ENCODE measurements at regions not wholly inside any gene's neighbourhood (a gene's known extent, or its start where the extent isn't known, plus 50 kb on each side); places are given as distances from the start of the nearest gene placed in this dataset.

DNA sequence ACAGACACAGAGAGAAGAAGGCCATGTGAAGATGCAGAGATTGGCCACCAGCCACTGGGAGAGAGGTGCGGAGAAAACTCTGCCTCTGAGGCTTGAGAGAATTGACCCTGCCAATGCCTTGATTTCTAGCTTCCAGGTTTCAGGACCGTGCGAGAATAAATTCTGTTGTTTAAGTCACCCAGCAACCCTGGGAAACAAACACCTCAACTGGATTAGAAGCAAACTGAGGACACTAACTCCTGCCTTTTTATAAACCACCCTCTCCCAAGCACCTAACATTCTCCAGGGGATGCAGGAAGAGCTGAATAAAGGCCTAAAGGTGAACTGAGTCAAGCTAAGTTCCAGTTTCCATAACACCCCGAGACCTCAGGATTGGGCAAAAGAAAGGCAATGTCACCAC, 136.1 kb downstream of the ANKRD60 start:
- Histone ChIP-seq H4K91ac (ENCODE audit: insufficient read depth, low read depth, low read length) (no peak overlapping the region), H3K56ac (ENCODE audit: extremely low read depth, insufficient read depth, low read length) (no peak overlapping the region), H3K4me3 (ENCODE audit: insufficient read depth, low read depth, low read length) (no peak overlapping the region), H2AK5ac (ENCODE audit: low read depth, low read length) (no peak overlapping the region), H3K9me1 (ENCODE audit: insufficient read depth, low read length) (no peaks in the 10 kb centered on the region), H3K4ac (ENCODE audit: low read depth, low read length) (no peak overlapping the region), H4K8ac (ENCODE audit: low read depth in 2 of 2, low read length in 2 of 2) (no peak overlapping the region), H4K5ac (ENCODE audit: low read depth, low read length) (no peak overlapping the region), H2BK15ac (ENCODE audit: low read depth, low read length) (no peak overlapping the region), H3K79me1 (ENCODE audit: low read depth in 1 of 2, low read length in 2 of 2) (no peaks in the 10 kb centered on the region), H2BK120ac (ENCODE audit: low read depth, low read length) (no peak overlapping the region), H2BK20ac (ENCODE audit: low read depth, low read length) (no peak overlapping the region), H2AFZ (replicated peaks; ENCODE audit: low read length, poor library complexity) (no peak overlapping the region), H4K20me1 (ENCODE audit: insufficient read depth, low read length) (no peaks in the 10 kb centered on the region), H3K4me2 (ENCODE audit: low read depth, low read length) (no peak overlapping the region), H2AK9ac (replicated peaks; ENCODE audit: low read depth, low read length, poor library complexity) (no peak overlapping the region), H3K4me1 (ENCODE audit: control insufficient read depth, insufficient read depth, low read length) (no peaks in the 10 kb centered on the region), H3K36me3 (ENCODE audit: control insufficient read depth, insufficient read depth, low read length) (no peaks in the 10 kb centered on the region), H3K9me3 (ENCODE audit: control insufficient read depth, insufficient read depth, low read length) (no peaks in the 10 kb centered on the region), H3K18ac (ENCODE audit: low read depth, low read length) (no peak overlapping the region), H2BK5ac (ENCODE audit: low read depth, low read length, poor library complexity, severe bottlenecking) (no peak overlapping the region), H3K23ac (ENCODE audit: low read depth, low read length) (no peak overlapping the region), H3K14ac (replicated peaks; ENCODE audit: low read depth, low read length) (no peak overlapping the region), H3K27ac (ENCODE audit: insufficient read depth, low read length) (no peak overlapping the region), H3K9ac (ENCODE audit: low read depth, low read length) (no peak overlapping the region), H3K27me3 (ENCODE audit: control insufficient read depth, insufficient read depth, low read length) (no peaks in the 10 kb centered on the region; the same call in 1 of the 2 replicates)
- dilution Hi-C loops (cut with HindIII; ENCODE audit: low sequenced_read_pairs, unreplicated experiment) (no loop called here), in situ Hi-C loops (cut with MboI; ENCODE audit: low sequenced_read_pairs) (no loop called here), intact Hi-C loops (cut with micrococcal nuclease) (no loop called here)
- CTCF ChIA-PET, result no interaction called here
- no peak for TF ChIP-seq MAZ (IDR thresholded peaks at IDR 0.05; ENCODE audit: borderline replicate concordance, low read depth, low read length)
- TF ChIP-seq, protein P1, sequence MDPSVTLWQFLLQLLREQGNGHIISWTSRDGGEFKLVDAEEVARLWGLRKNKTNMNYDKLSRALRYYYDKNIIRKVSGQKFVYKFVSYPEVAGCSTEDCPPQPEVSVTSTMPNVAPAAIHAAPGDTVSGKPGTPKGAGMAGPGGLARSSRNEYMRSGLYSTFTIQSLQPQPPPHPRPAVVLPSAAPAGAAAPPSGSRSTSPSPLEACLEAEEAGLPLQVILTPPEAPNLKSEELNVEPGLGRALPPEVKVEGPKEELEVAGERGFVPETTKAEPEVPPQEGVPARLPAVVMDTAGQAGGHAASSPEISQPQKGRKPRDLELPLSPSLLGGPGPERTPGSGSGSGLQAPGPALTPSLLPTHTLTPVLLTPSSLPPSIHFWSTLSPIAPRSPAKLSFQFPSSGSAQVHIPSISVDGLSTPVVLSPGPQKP (IDR thresholded peaks at IDR 0.05; ENCODE audit: borderline replicate concordance, low read depth, low read length), result no peak
- no peak for TF ChIP-seq RFX5 (IDR thresholded peaks at IDR 0.05; ENCODE audit: low read depth, low read length)
- TF ChIP-seq MXI1 (IDR thresholded peaks at IDR 0.05; ENCODE audit: borderline replicate concordance, low read depth, low read length), result no peak
- no peak for TF ChIP-seq BHLHE40 (IDR thresholded peaks at IDR 0.05; ENCODE audit: low read depth, low read length)
- TF ChIP-seq, protein P2, sequence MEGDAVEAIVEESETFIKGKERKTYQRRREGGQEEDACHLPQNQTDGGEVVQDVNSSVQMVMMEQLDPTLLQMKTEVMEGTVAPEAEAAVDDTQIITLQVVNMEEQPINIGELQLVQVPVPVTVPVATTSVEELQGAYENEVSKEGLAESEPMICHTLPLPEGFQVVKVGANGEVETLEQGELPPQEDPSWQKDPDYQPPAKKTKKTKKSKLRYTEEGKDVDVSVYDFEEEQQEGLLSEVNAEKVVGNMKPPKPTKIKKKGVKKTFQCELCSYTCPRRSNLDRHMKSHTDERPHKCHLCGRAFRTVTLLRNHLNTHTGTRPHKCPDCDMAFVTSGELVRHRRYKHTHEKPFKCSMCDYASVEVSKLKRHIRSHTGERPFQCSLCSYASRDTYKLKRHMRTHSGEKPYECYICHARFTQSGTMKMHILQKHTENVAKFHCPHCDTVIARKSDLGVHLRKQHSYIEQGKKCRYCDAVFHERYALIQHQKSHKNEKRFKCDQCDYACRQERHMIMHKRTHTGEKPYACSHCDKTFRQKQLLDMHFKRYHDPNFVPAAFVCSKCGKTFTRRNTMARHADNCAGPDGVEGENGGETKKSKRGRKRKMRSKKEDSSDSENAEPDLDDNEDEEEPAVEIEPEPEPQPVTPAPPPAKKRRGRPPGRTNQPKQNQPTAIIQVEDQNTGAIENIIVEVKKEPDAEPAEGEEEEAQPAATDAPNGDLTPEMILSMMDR (conservative IDR thresholded peaks at IDR 0.05; ENCODE audit: low read depth, low read length), result no peak
- no peak for TF ChIP-seq RCOR1 (IDR thresholded peaks at IDR 0.05; ENCODE audit: insufficient replicate concordance, low read length)
- no peak for TF ChIP-seq FOS (IDR thresholded peaks at IDR 0.05; ENCODE audit: low read depth, low read length)
- no peak for TF ChIP-seq MAFK (IDR thresholded peaks at IDR 0.05; ENCODE audit: low read depth, low read length)
- no peak for TF ChIP-seq CHD1 (IDR thresholded peaks at IDR 0.05; ENCODE audit: low read depth, low read length)
- no TSS peak for BruUV-seq (replicated peaks)
- ATAC-seq (ENCODE audit: low read depth), result no peak
- DNase-seq, result no peak
- POLR2A ChIA-PET (ENCODE audit: unreplicated experiment), result no interaction called here
- no CpG with 5 or more reads among the region's 4 CpGs for WGBS, 2 experiments (ENCODE audit: extremely low coverage in 2 of 2, insufficient read length in 1 of 2)

Data from IMR-90 (cell line).